ENCODE measurements at regions not wholly inside any gene's neighbourhood (a gene's known extent, or its start where the extent isn't known, plus 50 kb on each side); places are given as distances from the start of the nearest gene placed in this dataset.

DNA sequence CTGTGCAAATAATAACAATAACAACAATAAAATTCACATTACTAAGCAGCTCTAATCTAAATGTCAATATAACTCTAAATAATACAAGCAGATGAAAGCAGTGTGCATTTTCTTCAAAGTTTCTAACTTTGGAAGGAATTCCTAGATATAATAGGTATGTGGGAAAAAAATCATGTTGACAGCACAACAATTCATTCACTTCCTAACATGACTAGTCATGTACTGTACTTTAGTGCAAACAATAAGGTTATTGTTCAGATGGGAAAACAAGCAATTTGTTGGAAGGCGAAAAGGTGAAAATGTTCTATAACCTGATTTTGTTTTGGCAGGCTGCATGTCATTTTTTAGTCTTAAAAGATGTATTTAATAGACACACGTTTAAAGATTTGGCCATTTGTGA, 484.3 kb upstream of the JAG1 start:
- DNase-seq (no peak), ATAC-seq (ENCODE audit: low read depth) (no peak)
- Mint-ChIP-seq H3K36me3 (ENCODE audit: low read depth) (no peaks in the 10 kb centered on the region), H3K4me1 (no peaks in the 10 kb centered on the region), H3K27ac (no peak overlapping the region), H3K27me3 (no peaks in the 10 kb centered on the region), H3K4me3 (no peak overlapping the region), H3K9me3 (no peaks in the 10 kb centered on the region)
- ChIA-PET POLR2A (no interaction called here), CTCF (no interaction called here)
- intact Hi-C loops (cut with micrococcal nuclease): no loop called here
- TF ChIP-seq CTCF (IDR thresholded peaks at IDR 0.05): no peak

DNA sequence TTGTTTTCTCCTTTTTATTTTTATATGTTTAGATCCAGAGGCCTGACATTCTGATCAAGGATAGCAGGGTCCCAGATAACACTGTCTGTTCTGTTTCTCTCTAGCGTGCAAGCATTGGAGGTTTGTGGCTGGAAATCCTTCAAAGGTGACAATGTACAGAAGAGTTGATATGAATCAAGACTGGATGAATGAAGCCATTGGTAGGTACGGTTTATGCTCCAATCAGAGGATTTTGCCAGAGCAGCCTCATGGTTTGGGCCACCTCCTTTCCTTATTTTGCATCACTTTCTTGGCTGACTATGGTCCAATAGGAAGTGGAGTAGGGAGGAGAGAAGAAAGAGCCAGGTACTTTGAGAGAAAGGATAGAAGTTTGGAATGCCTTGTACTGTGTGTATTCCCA, 484.8 kb upstream of the JAG1 start:
- intact Hi-C loops (cut with micrococcal nuclease): no loop called here
- no peak for ATAC-seq (ENCODE audit: low read depth)
- Mint-ChIP-seq H3K4me1 (no peaks in the 10 kb centered on the region), H3K27me3 (no peaks in the 10 kb centered on the region), H3K4me3 (no peak overlapping the region), H3K36me3 (ENCODE audit: low read depth) (no peaks in the 10 kb centered on the region), H3K27ac (no peak overlapping the region), H3K9me3 (no peaks in the 10 kb centered on the region)
- no peak for TF ChIP-seq CTCF (IDR thresholded peaks at IDR 0.05)
- CTCF ChIA-PET: no interaction called here
- POLR2A ChIA-PET: no interaction called here
- no peak for DNase-seq

- intact Hi-C loops (cut with micrococcal nuclease): no loop called here
- no peak overlapping the region for H3K4me3 Mint-ChIP-seq
- CTCF ChIA-PET: no interaction called here
These were observed 485.9 kb upstream of the JAG1 start for GRCh38 chr20:11159728-11160127.

GRCh38 chr20:11162026-11162775, 488.4 kb upstream of the JAG1 start:
- Mint-ChIP-seq H3K27me3 (no peaks in the 10 kb centered on the region), H3K36me3 (ENCODE audit: low read depth) (no peaks in the 10 kb centered on the region), H3K9me3 (no peaks in the 10 kb centered on the region), H3K27ac (no peak overlapping the region), H3K4me1 (no peaks in the 10 kb centered on the region), H3K4me3 (no peak overlapping the region)
- POLR2A ChIA-PET: no interaction called here
- TF ChIP-seq CTCF (IDR thresholded peaks at IDR 0.05): no peak
- CTCF ChIA-PET: no interaction called here
- DNase-seq (no peak), ATAC-seq (ENCODE audit: low read depth) (no peak)
- intact Hi-C loops (cut with micrococcal nuclease): no loop called here

More at GRCh38 chr20:11159728-11160127, 485.9 kb upstream of the JAG1 start:
- TF ChIP-seq CTCF (IDR thresholded peaks at IDR 0.05): no peak
- no peak for ATAC-seq (ENCODE audit: low read depth)
- H3K36me3 Mint-ChIP-seq (ENCODE audit: low read depth): no peaks in the 10 kb centered on the region
- H3K4me1 Mint-ChIP-seq: no peaks in the 10 kb centered on the region
- H3K9me3 Mint-ChIP-seq: no peaks in the 10 kb centered on the region
- no peak for DNase-seq
- POLR2A ChIA-PET: no interaction called here
- H3K27me3 Mint-ChIP-seq: no peaks in the 10 kb centered on the region
- no peak overlapping the region for H3K27ac Mint-ChIP-seq

DNA sequence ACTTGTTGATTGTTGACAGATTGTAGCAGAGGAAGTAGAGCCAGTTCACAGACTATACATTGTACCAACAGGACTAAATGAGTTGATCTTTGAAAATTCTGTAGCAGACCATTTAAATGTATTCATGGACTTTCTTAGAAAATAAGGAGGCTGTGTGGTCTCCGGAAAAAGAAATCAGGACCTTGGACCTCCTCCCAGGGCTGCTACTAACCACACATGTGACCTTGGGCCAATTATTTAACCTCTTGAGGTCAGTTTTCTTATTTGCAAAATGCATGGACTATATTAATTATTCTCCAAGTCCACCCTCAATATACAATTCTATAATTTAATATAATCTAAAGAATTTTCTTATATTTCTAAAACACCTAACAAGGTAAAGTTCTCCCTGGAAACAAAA, 492.0 kb upstream of the JAG1 start:
- H3K27ac Mint-ChIP-seq: no peak overlapping the region
- no peaks in the 10 kb centered on the region for H3K9me3 Mint-ChIP-seq
- H3K4me1 Mint-ChIP-seq: no peaks in the 10 kb centered on the region
- no peak overlapping the region for H3K4me3 Mint-ChIP-seq
- no peak for TF ChIP-seq CTCF (IDR thresholded peaks at IDR 0.05)
- POLR2A ChIA-PET: no interaction called here
- DNase-seq (no peak), ATAC-seq (ENCODE audit: low read depth) (no peak)
- CTCF ChIA-PET: no interaction called here
- no peaks in the 10 kb centered on the region for H3K36me3 Mint-ChIP-seq (ENCODE audit: low read depth)
- no peaks in the 10 kb centered on the region for H3K27me3 Mint-ChIP-seq
- intact Hi-C loops (cut with micrococcal nuclease): no loop called here

All from activated B cell treated with CpG ODN at 0.5 μM for 24 hours (primary cell).